NCI-H146 treated with DMSO at 0.1 percent for 48 hours (cell line): ENCODE measurements at regions not wholly inside any gene's neighbourhood (a gene's known extent, or its start where the extent isn't known, plus 50 kb on each side); places are given as distances from the start of the nearest gene placed in this dataset.
A peak's percentile ranks its signal among the peaks of the same experiment; 100 is the strongest.

Source experiments
- DNase-seq: peaks from one replicate; lab custom pipeline; 2025; ENCODE audit not compliant: unreplicated experiment; lab: John Stamatoyannopoulos, UW

DNA sequence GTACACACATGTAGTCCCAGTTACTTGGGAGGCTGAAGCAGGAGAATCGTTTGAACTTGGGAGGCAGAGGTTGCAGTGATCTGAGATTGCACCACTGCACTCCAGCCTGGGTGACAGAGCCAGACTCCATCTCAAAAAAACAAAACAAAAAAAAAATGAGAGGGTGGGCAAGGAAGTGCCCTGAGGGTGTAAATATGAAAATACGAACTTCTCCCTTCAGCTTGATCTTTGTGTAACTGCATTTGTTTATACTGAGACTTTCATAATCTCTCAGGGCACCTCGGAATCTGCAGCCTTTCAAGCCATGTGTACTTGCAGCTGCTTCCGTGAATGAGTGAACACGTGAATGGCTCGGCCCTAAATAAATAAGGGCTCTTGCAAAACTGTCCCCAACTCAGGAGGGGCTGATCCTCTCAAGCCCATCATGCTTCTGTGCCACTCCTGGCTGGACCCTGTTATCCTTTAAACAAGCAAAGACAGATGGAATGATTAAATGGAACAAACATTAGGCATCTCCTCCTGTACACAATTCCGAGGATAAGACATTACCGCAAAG is 96.8 kb downstream of the BOD1L2 start:
- peak; percentile 30 for DNase-seq

DNA sequence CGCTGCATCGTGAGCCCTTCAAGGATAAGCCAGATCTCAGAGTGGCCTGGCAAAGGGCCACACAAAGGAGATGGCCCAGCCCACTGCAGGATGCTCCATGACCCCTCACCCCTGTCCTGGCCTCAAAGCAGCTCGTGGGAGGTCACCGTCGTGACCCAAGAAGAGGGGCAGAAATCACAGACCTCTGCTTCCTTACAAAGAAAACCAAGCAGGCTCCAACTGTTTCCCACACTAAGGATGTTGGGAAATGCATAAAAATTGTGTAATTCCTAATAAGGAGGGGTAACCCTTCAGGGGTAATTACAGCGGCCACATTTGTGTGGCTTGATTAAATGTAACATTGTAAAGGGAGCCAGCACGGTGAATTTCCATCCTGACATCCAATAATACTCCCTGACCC is 102.3 kb downstream of the BOD1L2 start:
- no peak for DNase-seq

DNA sequence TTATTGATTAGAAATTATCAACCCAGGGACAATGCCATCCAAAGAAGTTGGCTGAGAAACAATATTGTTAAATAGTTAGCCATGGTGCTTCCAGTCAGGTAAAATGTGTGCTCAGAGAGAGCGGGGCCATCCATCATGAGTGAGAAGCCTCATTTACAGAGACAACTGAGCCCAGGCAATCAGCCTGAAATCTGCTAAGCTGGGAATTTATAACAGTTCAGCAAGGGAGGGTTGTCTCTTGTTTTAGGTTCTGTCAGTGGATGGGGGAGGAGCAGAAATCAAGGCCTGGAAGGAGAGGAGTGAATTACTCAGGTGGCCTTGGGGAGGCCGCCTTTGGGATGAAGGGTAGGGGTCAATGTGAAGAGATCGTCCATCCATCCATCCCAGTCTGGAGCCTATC is 102.5 kb upstream of the ST8SIA3 start:
- no peak for DNase-seq

DNA sequence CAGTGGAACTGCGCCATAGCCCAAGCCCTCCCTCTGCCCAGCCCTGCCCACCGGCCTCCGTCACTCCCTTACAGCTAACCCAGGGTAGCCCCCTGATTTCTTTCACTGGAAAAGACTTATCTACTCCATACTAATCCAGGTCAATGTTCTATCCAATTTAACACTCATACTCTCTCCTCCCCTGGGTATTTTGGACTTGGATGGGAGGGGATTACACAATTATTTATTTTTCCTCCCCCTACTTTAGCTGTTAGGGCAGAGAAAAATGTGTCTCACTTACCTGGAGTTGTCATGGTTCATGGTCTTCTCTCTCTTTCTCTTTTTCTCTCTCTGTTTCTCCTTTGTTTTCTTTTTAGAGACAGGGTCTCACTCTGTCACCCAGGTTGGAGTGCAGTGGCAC is 100.6 kb upstream of the ST8SIA3 start:
- DNase-seq = no peak

DNA sequence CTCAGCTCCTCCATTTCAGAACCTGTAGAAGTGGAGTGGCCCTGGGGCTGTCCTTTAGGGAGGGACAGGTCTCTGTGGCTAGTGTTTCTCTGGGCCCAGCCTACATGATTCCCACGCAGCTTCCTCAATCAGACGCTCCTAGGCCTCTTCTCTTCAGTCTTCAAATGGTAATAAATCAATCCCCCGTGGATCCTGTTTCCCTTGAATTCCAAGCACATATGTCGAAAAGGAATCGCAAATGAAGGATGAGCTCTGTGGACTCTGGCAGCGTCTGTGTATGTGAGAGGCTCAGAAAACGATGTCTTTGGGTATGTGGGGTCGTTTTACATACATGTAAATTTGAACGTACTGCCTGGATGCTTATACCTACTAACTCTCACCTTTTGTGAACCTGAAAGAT is 98.5 kb upstream of the ST8SIA3 start:
- no peak for DNase-seq

DNA sequence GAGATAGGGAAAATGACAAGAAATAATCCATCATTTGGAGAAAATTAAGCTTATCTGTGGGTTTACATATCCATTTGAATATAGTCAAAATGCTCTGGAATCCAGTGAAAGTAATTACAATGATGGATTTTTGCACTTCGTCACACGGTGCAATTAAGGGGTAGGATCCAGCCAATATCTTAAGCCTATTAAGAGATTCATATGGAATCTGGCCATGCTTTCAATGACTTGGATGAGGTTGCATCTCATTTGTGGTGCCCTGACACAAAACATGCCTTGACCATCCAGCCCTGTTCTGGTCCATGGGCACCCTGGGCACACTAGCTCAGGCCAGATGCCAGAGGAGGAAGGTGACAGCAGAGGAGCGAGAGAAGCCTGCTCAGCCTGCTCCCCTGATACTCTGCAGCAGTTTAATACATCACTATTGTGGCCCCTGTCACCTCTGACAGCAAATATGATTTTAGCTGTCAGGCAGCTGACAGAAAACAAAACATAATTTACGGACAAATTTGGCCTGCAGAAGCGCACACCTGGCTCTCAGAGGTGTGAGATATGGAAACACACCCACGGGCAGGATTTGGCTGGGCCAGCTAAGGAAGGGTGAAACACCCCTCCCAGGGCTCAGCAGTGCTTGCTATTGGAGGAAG is 94.1 kb upstream of the ST8SIA3 start:
- no peak for DNase-seq

DNA sequence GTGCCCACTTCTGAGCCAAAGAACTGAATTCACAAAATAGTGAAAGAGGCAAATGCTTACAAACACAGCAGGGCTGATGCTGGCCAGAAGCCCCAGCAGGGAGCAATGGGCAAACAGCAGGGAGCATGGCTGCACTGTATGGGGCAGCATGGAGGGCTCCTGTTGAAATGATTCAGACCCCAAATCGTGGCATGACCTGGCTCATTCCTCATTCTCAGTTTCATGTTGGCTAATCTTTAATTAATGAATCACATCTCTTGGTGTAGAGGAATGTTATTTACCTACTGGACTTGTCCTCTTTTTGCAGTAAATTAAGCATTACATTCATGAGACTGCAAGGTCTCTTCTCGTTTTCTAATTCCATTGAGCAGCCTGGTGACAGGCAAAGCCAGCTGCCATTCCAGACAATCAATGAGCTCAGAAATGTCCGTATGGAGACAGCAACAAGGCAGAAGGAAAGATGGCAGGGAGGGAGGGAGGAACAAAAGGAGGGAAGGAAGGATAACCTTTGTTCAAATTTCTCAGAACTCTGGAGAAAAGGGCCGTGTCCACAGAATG is 84.9 kb upstream of the ST8SIA3 start:
- DNase-seq = peak; percentile 43

DNA sequence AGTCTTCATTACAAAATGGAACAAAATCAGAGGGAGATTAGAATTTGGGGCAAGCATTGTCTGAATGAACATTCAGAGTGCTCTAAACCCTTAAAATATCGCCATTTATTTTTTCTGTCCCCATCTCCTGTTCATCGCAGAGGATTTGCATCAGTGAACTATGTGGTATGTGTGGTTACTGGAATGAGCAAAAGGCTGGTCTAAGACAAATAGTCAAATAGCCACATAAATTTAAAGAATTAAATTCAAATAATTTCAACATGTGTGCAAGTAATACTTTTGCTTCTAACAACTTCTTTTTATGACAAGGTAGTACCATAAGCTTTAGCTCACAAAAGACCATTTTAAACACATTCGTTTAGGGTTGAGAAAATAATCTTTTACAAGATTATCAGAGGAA is 82.6 kb upstream of the ST8SIA3 start:
- DNase-seq = no peak

DNA sequence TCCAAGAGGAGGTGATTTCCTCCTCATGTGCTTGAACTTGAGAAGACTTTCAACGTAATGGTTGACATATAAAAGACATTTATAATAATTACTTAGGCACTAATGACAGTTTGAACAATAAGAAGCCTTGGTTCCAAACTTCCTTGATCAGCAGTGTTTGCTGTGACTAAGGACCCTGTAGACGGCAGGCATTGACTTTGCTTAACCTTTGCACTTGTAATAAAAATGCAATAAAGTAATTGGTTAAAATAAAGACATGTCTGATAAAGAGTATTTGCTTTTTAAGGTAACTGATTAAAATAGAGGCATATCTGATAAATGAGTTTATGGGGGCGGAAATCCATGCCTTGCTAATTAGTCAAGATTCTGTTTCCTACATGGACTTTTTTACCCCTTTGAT is 82.2 kb upstream of the ST8SIA3 start:
- DNase-seq = no peak

DNA sequence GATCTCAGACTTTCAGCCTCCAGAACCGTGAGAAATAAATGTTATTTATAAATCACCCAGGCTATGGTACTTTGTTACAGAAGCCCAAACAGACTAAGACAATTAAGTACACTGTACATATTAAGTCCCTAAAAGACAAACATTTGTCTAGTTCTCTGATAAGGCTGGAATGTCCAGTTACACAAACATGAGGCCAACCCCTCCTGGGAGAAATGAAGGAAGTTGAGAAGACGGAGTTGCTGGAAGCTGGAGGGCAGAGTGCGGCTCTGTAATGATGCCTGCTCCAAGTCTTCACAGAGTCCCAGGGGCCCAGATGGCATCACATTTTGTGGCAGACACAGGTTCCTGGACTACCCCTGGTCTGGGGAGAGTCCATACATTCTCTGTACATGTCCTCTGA is 79.2 kb upstream of the ST8SIA3 start:
- DNase-seq = no peak

DNA sequence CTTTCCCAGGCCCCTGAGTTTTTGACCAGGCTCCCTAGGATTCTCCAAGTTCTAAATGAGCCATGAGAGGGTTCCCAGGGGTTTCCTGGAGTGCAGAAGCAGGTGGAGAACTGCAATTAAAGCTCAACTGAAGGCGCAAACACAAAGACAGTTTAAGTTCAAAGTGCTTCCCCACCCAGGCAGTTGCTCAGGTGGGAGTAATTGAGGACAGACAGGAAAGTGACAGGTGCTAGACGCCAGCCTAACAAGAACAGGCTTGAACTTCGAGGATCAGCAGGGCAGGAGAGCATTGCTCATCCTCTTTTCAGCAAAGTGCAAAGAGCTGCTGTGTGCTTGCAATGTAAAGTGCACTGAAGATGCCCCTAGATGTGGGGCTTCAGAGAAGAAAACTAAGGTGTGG is 77.2 kb upstream of the ST8SIA3 start:
- peak; percentile 82 for DNase-seq

DNA sequence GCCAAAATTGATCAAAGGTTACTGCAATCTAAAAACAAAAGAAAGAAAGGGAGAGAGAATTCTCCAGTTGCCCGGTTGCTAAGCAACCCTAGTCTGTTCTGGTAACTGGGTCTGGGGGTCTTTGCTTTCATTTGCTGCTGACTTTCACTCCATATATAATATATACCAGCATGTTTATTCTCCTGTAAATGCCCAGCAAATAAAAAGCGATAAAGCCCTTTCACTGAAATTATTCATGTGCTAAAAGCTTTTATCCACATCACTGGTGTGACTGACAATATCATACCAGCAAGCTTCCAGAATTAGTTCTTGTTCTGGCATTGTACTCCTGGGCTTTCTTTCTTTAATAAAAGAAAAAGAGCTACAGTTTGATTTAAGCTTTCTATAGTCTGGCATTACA is 75.5 kb upstream of the ST8SIA3 start:
- DNase-seq = peak; percentile 71

DNA sequence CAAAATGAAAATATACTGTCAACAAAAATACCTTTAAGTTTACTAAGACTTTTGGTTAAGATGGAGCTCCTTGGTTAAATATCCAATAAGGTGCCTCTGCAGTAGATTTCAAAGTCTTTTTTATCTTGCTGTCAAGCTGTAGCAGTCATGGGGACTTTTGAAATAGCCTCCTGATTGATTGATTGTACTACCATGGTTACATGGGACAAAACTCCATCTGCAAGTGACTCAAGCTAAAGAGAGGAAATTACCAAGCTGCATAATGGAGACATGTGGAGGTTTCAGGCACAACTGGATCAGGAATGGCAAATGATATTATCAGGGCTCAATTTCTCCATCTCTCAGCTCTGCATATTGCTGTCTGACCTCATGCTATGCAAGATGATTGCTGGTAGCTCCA is 73.4 kb upstream of the ST8SIA3 start:
- no peak for DNase-seq

DNA sequence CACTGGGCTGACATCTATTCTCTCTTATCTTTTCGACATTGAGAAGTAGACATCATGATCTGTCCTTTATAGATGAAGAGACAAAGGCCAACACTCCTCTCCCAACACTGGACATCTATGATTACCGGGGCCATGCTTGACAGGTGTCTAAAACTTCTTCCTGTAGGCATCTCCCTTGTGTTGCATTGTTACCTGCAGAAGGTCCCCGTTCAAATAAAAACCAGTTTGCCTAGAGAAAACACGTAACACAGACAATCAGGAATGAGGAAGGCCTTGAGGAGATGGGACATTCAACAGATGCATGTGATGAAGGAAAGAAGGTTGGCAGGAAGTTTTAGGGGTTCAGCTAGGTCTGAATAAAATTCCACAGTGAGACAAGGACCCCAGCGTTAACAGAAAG is 70.8 kb upstream of the ST8SIA3 start:
- peak; percentile 40 for DNase-seq

DNA sequence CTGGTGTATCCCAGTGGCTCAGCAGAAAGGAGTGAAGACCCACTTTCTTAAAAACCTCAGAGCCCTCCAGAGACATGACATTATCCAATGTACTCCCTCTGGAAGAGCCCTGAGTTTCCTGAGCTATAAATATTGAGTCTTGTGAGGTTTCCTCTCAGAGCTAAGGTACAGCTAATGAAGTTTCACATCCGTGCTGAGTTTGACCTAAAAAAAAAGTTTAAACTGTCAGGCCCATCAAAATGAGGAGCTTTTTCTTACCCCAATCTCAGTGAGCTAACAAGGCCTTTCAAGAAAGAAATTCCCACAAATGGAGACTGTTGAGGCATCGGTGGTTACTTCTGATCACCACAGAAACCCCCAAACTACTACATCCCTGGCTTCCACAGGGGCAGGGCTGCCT is 65.4 kb upstream of the ST8SIA3 start:
- no peak for DNase-seq

DNA sequence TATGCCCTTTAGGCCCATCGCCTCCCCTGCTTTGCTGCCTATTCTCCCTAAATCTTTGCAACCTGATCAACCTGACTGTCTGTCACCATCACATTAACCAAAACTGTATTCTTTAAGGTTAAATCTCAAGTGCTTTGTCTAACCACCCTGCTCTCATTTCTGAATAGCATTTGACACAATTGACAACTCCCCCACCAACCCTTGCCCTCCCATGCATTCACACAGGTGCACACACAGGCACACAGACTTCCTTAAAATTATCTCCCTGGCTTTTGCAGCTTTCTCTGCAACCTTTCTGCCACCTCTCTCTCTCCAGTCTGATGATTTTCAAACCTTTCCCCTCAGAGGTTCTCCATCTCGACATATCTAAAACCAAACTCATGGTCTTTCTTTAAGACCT is 64.6 kb upstream of the ST8SIA3 start:
- DNase-seq = no peak

DNA sequence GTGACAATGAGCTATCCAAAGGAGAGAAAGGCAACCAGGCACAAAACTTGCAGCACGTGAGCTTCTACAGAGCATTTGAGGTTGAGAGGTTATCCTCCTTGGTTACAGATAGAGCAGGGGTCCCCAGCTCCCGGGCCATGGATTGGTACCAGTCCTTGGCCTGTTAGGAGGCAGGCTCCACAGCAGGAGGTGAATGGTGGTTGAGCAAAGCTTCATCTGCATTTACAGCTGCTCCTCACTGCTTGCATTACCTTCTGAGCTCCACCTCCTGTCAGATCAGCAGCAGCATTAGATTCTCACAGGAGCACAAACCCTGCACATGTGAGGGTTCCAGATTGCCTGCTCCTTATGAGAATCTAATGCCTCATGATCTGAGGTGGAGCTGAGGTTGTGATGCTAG is 57.8 kb upstream of the ST8SIA3 start:
- DNase-seq = no peak

DNA sequence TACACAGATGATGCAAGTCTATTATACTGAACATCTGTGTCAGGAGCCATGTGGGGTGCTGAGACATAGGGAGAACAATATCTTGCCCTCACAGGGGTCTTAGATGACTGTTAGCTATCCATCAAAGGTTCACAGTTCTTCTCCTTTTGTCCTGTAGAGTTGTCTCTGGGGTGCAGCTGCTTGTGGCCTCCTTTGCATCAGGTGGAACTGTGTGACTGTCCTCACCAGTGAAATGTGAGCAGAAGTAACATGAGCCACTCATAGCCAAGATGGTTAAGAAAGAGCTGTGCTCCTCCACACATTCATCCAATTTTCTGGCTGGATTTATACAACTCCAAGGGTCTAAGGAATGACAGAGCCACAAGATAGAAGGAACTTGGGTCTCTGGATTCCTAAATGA is 56.0 kb upstream of the ST8SIA3 start:
- no peak for DNase-seq

DNA sequence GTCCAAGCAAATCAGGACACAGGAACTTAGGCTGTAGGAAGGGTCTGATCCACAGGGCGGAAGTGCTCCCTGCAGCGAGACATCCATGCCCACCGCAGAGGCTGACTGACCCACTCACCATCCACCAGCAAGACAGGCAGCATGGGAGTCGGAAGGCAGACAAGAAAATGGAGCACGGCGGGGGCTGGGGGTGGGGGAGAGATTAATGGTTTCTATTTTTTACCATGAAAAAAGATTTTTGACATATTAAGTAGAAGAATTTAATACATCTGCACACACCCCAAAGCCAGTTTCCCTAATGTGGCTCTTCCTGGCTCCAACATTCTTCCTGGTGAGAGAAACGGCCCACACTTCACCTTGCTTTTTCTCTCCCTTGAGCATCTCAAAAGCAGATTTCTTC is 55.1 kb upstream of the ST8SIA3 start:
- no peak for DNase-seq

DNA sequence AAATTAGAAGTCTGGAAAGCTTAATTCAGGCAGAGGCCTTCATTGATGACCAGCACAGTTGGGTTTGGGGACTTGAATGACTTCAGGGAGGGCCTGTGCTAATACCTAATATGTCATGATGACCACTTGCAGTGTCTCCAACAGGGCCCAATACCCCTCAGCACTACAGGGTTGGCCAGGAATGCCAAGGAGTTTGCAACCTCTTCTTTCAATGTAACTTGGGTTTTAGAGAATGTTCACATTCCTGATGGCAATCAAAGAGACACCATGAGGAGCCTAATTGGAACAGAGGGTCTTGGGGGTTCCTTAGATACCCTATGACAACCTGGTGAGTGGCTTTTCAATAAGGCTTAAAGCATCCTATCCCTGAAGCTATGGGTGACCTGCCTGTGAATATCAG is 52.4 kb upstream of the ST8SIA3 start:
- DNase-seq = no peak

DNA sequence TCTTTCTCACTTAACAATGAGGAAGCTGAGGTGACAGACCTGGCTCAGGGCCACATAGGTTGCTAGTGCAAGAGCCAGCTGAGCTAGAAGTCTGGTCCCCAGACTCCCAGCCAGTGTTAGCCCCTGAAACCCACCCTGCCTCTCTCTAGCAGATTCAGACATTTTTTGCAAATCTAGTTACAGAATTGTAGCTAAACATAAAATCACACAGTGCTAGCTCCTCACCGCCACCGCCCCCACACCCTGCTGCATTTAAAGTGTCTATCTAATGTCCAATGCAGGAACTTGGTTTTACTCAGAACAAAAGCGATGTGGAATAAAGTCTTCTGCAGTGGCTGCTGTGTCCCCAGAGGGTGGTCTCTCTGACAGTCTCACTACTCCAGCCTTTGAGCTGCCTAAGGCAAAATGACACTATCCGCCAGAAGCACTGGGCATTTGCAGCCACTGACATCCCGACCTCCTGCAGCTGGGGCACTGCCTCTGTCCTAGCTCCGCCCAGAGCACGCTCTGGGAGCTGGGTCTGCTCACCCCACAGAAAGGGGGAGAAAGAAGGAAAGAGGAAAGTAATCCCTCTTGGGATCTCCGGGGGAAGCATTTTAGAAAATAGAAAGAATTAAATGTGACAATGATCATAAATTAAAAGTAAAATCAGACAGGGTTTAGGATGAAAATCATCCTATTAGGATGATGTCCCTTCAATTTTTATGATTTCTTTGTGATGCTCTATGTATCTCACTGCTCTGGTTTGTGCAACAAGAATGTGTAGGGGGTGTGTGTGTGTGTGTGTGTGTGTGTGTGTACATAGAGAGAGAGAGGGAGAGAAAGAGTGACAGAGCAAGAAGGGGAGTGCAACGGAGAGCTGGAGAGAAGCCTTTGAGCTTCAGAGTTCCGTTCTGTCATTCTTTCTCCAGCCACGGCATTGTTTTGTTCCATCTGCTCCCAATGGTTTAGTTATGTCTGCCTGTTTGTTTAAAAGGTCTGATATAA is 50.5 kb upstream of the ST8SIA3 start:
- peak; percentile 73 for DNase-seq
